ENCODE measurements at regions not wholly inside any gene's neighbourhood (a gene's known extent, or its start where the extent isn't known, plus 50 kb on each side); places are given as distances from the start of the nearest gene placed in this dataset.

GRCh38 chr3:117297065-117297464 is 587.5 kb downstream of the TUSC7 start:
- ATAC-seq (ENCODE audit: insufficient read depth, low FRiP score) (no peak), DNase-seq (no peak)
- 71 to 83% methylated on average over 1 of the region's 1 CpG for WGBS, 2 donors
- no peak overlapping the region for H3K9ac ChIP-seq (ENCODE audit: insufficient read depth in 1 of 2, low read length in 2 of 2)
- no peaks in the 10 kb centered on the region for H3K4me1 ChIP-seq (ENCODE audit: control insufficient read depth in 5 of 5, insufficient read depth in 5 of 5, low read length in 5 of 5)
- no peak overlapping the region for H3K4me3 ChIP-seq
- no peaks in the 10 kb centered on the region for H3K36me3 ChIP-seq (ENCODE audit: control insufficient read depth in 4 of 4, insufficient read depth in 4 of 4, low read length in 4 of 4)
- TF ChIP-seq, protein P1, sequence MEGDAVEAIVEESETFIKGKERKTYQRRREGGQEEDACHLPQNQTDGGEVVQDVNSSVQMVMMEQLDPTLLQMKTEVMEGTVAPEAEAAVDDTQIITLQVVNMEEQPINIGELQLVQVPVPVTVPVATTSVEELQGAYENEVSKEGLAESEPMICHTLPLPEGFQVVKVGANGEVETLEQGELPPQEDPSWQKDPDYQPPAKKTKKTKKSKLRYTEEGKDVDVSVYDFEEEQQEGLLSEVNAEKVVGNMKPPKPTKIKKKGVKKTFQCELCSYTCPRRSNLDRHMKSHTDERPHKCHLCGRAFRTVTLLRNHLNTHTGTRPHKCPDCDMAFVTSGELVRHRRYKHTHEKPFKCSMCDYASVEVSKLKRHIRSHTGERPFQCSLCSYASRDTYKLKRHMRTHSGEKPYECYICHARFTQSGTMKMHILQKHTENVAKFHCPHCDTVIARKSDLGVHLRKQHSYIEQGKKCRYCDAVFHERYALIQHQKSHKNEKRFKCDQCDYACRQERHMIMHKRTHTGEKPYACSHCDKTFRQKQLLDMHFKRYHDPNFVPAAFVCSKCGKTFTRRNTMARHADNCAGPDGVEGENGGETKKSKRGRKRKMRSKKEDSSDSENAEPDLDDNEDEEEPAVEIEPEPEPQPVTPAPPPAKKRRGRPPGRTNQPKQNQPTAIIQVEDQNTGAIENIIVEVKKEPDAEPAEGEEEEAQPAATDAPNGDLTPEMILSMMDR (IDR thresholded peaks at IDR 0.05; ENCODE audit: control extremely low read depth, extremely low read depth) = no peak
- H3K9me3 ChIP-seq (ENCODE audit: control insufficient read depth in 4 of 4, insufficient read depth in 3 of 4, low read length in 3 of 4) = no peaks in the 10 kb centered on the region
- H3K27ac ChIP-seq (ENCODE audit: low read depth in 1 of 2, low read length in 1 of 2) = no peak overlapping the region
- H3K27me3 ChIP-seq (ENCODE audit: control insufficient read depth in 3 of 3, insufficient read depth in 3 of 3, low read length in 2 of 3) = no peaks in the 10 kb centered on the region

DNA sequence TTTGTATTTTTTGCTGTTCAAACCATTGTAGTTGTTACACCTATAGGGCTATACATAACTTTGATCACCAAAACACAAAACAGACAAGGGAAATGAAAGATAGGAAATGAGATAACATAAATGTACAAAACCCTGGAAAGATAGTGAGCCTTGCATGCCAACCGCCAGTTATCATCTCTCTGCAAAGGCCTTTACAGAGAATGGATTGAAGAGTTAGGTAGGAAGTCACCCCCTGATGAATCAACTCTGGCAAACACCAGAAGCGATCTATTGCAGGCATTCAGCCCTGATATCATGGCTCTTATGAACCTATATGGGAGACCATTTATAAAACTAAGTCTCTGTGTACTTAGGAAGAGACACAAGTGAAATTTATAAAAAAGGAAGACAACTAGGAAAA is 588.0 kb downstream of the TUSC7 start:
- TF ChIP-seq, protein P1 (IDR thresholded peaks at IDR 0.05; ENCODE audit: control extremely low read depth, extremely low read depth) = no peak
- no peak for DNase-seq
- 85 to 88% methylated on average over 2 of the region's 2 CpGs for WGBS, 2 donors
- Histone ChIP-seq H3K4me1 (ENCODE audit: control insufficient read depth in 5 of 5, insufficient read depth in 5 of 5, low read length in 5 of 5) (no peaks in the 10 kb centered on the region), H3K27ac (ENCODE audit: low read depth in 1 of 2, low read length in 1 of 2) (no peak overlapping the region), H3K4me3 (no peak overlapping the region), H3K36me3 (ENCODE audit: control insufficient read depth in 4 of 4, insufficient read depth in 4 of 4, low read length in 4 of 4) (no peaks in the 10 kb centered on the region), H3K9me3 (ENCODE audit: control insufficient read depth in 4 of 4, insufficient read depth in 3 of 4, low read length in 3 of 4) (no peaks in the 10 kb centered on the region), H3K9ac (ENCODE audit: insufficient read depth in 1 of 2, low read length in 2 of 2) (no peak overlapping the region), H3K27me3 (ENCODE audit: control insufficient read depth in 3 of 3, insufficient read depth in 3 of 3, low read length in 2 of 3) (no peaks in the 10 kb centered on the region)
- ATAC-seq (ENCODE audit: insufficient read depth, low FRiP score) = no peak

DNA sequence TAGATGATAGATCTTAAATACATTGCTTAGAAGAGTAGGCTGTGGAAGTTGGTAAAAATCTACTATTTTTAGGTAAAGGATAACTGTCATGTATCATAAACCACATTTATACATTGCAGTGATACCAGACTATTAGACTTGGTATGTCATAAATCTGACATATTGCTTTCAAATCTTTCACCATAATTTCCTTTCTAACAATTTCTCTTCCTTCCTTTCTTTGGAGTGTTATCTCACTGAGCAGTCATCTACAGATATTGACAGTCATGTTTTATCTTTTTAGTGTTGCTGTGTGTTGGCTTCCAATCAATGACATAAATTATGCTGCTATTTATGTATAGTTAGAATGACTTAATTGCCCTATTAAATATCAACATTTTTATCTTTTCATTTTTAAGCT is 588.7 kb downstream of the TUSC7 start:
- TF ChIP-seq, protein P1 (IDR thresholded peaks at IDR 0.05; ENCODE audit: control extremely low read depth, extremely low read depth) = no peak
- H3K36me3 ChIP-seq (ENCODE audit: control insufficient read depth in 4 of 4, insufficient read depth in 4 of 4, low read length in 4 of 4) = no peaks in the 10 kb centered on the region
- H3K4me3 ChIP-seq = no peak overlapping the region
- DNase-seq = no peak
- H3K27me3 ChIP-seq (ENCODE audit: control insufficient read depth in 3 of 3, insufficient read depth in 3 of 3, low read length in 2 of 3) = no peaks in the 10 kb centered on the region
- no peak overlapping the region for H3K27ac ChIP-seq (ENCODE audit: low read depth in 1 of 2, low read length in 1 of 2)
- ATAC-seq (ENCODE audit: insufficient read depth, low FRiP score) = no peak
- H3K9me3 ChIP-seq (ENCODE audit: control insufficient read depth in 4 of 4, insufficient read depth in 3 of 4, low read length in 3 of 4) = no peaks in the 10 kb centered on the region
- H3K9ac ChIP-seq (ENCODE audit: insufficient read depth in 1 of 2, low read length in 2 of 2) = no peak overlapping the region
- no peaks in the 10 kb centered on the region for H3K4me1 ChIP-seq (ENCODE audit: control insufficient read depth in 5 of 5, insufficient read depth in 5 of 5, low read length in 5 of 5)

GRCh38 chr3:117302428-117302827 is 592.8 kb downstream of the TUSC7 start:
- Histone ChIP-seq H3K4me3 (no peak overlapping the region), H3K27me3 (ENCODE audit: control insufficient read depth in 3 of 3, insufficient read depth in 3 of 3, low read length in 2 of 3) (no peaks in the 10 kb centered on the region), H3K9ac (ENCODE audit: insufficient read depth in 1 of 2, low read length in 2 of 2) (no peak overlapping the region), H3K9me3 (ENCODE audit: control insufficient read depth in 4 of 4, insufficient read depth in 3 of 4, low read length in 3 of 4) (no peaks in the 10 kb centered on the region), H3K4me1 (ENCODE audit: control insufficient read depth in 5 of 5, insufficient read depth in 5 of 5, low read length in 5 of 5) (no peaks in the 10 kb centered on the region), H3K36me3 (ENCODE audit: control insufficient read depth in 4 of 4, insufficient read depth in 4 of 4, low read length in 4 of 4) (no peaks in the 10 kb centered on the region), H3K27ac (ENCODE audit: low read depth in 1 of 2, low read length in 1 of 2) (no peak overlapping the region)
- TF ChIP-seq, protein P1 (IDR thresholded peaks at IDR 0.05; ENCODE audit: control extremely low read depth, extremely low read depth) = no peak
- DNase-seq (no peak), ATAC-seq (ENCODE audit: insufficient read depth, low FRiP score) (no peak)
- 60 to 77% methylated on average over 7 of the region's 7 CpGs for WGBS, 2 donors
